ENCODE measurements at regions not wholly inside any gene's neighbourhood (a gene's known extent, or its start where the extent isn't known, plus 50 kb on each side); places are given as distances from the start of the nearest gene placed in this dataset.

GRCh38 chr10:69729326-69730048 lies 72.2 kb upstream of the COL13A1 start:
- peak; percentile 78 for DNase-seq (ENCODE audit: low spot score)
- Mint-ChIP-seq H3K27me3 (ENCODE audit: low read depth) (no peaks in the 10 kb centered on the region), H3K4me3 (ENCODE audit: unreplicated experiment) (no peak overlapping the region), H3K4me1 (ENCODE audit: low read depth) (peaks cover 66% of the 10 kb centered on the region), H3K9me3 (ENCODE audit: low read depth) (no peaks in the 10 kb centered on the region), H3K27ac (ENCODE audit: unreplicated experiment) (peak overlapping the region; percentile 98), H3K36me3 (ENCODE audit: low read depth) (no peaks in the 10 kb centered on the region)
- TF ChIP-seq CTCF (IDR thresholded peaks at IDR 0.05) = no peak

DNA sequence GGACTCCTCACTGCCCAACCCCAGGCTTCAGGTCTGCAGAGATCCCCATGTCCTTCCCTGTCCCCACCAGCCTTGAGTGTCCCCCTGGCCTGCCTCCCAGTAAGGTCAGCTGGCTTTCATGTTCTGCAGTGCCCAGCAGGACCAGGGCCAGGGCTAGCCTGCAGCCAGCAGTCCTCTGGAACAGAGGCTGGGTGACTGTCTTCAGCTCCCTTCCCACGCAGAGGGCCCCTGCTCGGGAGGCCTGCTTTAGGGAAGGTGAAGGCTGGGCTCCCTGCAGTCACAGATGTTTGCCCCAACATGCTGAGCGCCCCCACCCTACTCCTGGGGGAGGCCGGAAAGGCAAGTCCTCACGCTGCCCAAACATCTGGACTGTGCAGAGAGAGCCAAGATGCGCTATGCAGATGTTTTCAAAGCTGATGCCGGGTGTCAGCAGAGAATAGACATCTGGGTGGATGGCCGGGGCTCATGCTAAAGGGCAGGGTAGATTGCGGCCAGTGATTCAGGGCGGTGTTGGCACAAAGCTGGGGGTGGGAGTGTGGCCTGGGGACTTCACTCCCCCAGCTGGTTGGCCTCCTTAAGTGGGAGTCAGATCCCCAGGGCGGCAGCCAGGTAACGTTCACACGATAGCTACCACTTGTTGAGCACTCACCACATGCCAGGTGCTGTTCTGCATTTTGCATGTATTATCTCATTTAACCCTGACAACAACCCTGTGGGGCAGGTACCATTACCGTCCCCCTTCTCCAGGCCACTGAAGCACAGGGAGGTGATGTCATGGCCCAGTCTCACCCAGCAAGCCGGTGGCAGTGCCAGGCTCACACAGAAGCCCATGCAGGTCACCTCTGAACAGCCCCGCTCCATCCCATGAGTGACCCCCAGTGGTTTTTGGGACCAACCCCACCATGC lies 71.2 kb upstream of the COL13A1 start:
- Mint-ChIP-seq H3K4me3 (ENCODE audit: unreplicated experiment) (no peak overlapping the region), H3K4me1 (ENCODE audit: low read depth) (peaks cover 76% of the 10 kb centered on the region), H3K36me3 (ENCODE audit: low read depth) (no peaks in the 10 kb centered on the region), H3K27me3 (ENCODE audit: low read depth) (no peaks in the 10 kb centered on the region), H3K27ac (ENCODE audit: unreplicated experiment) (peak overlapping the region; percentile 98), H3K9me3 (ENCODE audit: low read depth) (no peaks in the 10 kb centered on the region)
- no peak for TF ChIP-seq CTCF (IDR thresholded peaks at IDR 0.05)
- peak; percentile 85 for DNase-seq (ENCODE audit: low spot score)

DNA sequence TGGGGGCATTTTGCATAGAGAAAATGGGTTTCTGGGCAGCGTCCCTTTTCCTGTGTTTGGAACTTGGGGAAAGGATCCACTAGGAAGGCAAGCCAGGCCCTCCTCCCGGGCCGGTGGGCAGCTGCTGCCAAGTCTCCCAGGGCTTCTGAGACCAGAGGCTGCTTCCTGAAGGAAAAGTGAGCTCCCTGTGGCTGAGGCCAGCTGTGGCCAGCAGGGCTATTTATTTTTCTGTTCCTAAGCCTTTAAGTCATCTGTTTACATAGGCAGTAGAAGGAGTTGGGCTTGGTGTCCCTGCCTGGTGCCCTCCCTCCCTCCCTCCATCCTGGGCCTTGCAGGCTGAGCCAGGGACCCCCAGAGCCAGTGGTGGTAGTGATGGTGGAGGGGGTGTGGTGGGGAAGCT lies 70.5 kb upstream of the COL13A1 start:
- peak overlapping the region; percentile 98 for H3K27ac Mint-ChIP-seq (ENCODE audit: unreplicated experiment)
- DNase-seq (ENCODE audit: low spot score) = peak; percentile 89
- H3K36me3 Mint-ChIP-seq (ENCODE audit: low read depth) = no peaks in the 10 kb centered on the region
- H3K4me1 Mint-ChIP-seq (ENCODE audit: low read depth) = peaks cover 83% of the 10 kb centered on the region
- peak; percentile 63 for TF ChIP-seq CTCF (IDR thresholded peaks at IDR 0.05)
- H3K4me3 Mint-ChIP-seq (ENCODE audit: unreplicated experiment) = no peak overlapping the region
- H3K9me3 Mint-ChIP-seq (ENCODE audit: low read depth) = no peaks in the 10 kb centered on the region
- no peaks in the 10 kb centered on the region for H3K27me3 Mint-ChIP-seq (ENCODE audit: low read depth)

- DNase-seq (ENCODE audit: low spot score) = peak; percentile 88
- no peaks in the 10 kb centered on the region for H3K27me3 Mint-ChIP-seq (ENCODE audit: low read depth)
- no peaks in the 10 kb centered on the region for H3K36me3 Mint-ChIP-seq (ENCODE audit: low read depth)
- peaks cover 84% of the 10 kb centered on the region for H3K4me1 Mint-ChIP-seq (ENCODE audit: low read depth)
- H3K4me3 Mint-ChIP-seq (ENCODE audit: unreplicated experiment) = no peak overlapping the region
- H3K27ac Mint-ChIP-seq (ENCODE audit: unreplicated experiment) = peak overlapping the region; percentile 98
- no peaks in the 10 kb centered on the region for H3K9me3 Mint-ChIP-seq (ENCODE audit: low read depth)
- TF ChIP-seq CTCF (IDR thresholded peaks at IDR 0.05) = no peak
Observed at GRCh38 chr10:69731698-69732097, 70.0 kb upstream of the COL13A1 start.

DNA sequence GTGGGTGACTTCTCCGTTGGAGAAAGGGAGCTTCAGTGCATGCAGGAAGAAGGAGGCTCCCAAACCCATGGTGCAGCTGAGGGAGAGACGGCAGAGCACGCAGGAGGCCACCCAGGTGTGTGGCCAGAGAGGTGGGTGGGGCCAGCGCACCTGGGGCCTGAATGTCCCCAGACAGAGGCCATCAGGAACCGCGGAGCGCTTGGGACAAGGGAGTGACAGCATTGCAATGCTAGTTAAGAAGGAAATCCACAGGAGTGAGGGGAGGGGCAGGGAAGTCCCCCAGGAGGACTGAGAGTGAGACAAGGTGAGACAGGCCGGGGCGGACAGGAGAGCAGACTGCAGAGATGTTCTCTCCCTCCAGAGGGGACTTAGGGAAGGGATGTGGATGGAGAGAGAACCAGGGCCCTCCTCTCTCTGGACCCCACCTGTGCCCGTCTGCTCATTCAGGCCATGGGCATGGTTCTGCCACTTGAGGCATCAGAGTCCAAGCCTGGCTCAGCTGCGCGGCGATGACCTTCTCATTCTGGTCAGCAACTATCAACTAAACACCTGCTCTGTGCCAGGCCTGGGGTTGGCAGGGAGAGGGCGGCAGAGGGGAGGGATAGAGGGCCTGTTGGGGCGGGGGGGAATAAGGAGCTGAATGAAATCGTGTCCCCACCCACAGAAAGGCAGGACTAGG lies 69.4 kb upstream of the COL13A1 start:
- Mint-ChIP-seq H3K27me3 (ENCODE audit: low read depth) (no peaks in the 10 kb centered on the region), H3K4me1 (ENCODE audit: low read depth) (peaks cover 87% of the 10 kb centered on the region), H3K27ac (ENCODE audit: unreplicated experiment) (peak overlapping the region; percentile 98), H3K36me3 (ENCODE audit: low read depth) (no peaks in the 10 kb centered on the region), H3K9me3 (ENCODE audit: low read depth) (no peaks in the 10 kb centered on the region), H3K4me3 (ENCODE audit: unreplicated experiment) (no peak overlapping the region)
- peak; percentile 69 for DNase-seq (ENCODE audit: low spot score)
- TF ChIP-seq CTCF (IDR thresholded peaks at IDR 0.05) = peak; percentile 14

Data from chondrocyte (in vitro differentiated cells).